ENCODE measurements at regions not wholly inside any gene's neighbourhood (a gene's known extent, or its start where the extent isn't known, plus 50 kb on each side); places are given as distances from the start of the nearest gene placed in this dataset.

- no peak overlapping the region for H3K27ac ChIP-seq (ENCODE audit: insufficient read depth, low read length, poor library complexity, severe bottlenecking)
- H3K27me3 ChIP-seq (replicated peaks; ENCODE audit: control insufficient read depth, insufficient read depth, low read length, poor library complexity, severe bottlenecking) = no peaks in the 10 kb centered on the region
- no peaks in the 10 kb centered on the region for H3K36me3 ChIP-seq (ENCODE audit: control insufficient read depth, insufficient read depth, low read length)
- no peak overlapping the region for H3K4me3 ChIP-seq (ENCODE audit: insufficient read depth, low read depth, low read length, poor library complexity, severe bottlenecking)
- no peak for DNase-seq
- H3K9me3 ChIP-seq (ENCODE audit: control insufficient read depth, low read length) = no peaks in the 10 kb centered on the region
- H3K4me1 ChIP-seq (ENCODE audit: control insufficient read depth, insufficient read depth, low read length, poor library complexity, severe bottlenecking) = no peaks in the 10 kb centered on the region
Measured at GRCh38 chr1:29821605-29822004, 585.3 kb downstream of the PTPRU start.

GRCh38 chr1:29820401-29820800, 584.1 kb downstream of the PTPRU start:
- DNase-seq = no peak
- H3K9me3 ChIP-seq (ENCODE audit: control insufficient read depth, low read length) = no peaks in the 10 kb centered on the region

DNA sequence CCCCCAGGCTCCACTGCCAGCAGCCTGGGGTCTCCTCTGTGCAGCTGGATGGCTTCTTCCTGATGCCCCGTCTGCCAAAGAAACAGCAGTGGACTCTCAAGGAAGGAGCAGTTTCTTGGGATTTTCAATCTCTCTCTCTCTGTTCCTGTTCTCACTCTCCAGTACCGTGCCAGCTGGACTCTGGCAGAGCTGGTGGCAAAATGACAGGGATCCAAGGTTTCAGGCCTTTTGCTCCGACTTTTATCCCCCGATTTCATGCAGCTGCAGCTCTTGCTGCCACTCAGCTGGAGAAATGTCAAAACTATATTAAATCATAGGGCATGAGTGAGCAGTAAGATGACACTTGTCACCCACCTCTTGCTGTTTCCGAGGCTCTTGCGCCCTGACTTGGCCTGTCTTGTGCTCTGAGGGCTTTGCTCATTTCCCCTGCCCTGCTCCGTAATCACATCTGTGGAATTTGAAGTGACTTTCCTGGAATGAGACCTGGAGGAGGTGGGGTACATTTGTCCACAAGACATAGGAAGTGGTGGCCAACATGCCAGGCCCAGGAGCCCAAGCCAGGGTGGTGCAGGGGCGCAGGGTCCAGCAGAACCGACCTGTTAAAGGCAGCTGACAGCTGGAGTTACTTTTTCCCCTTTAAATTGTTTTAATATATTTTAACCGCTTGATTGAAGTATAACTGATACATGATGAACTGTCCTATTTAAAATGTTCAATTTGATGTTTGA, 576.2 kb downstream of the PTPRU start:
- Histone ChIP-seq H3K9me3 (ENCODE audit: control insufficient read depth, low read length) (no peaks in the 10 kb centered on the region), H3K27me3 (replicated peaks; ENCODE audit: control insufficient read depth, insufficient read depth, low read length, poor library complexity, severe bottlenecking) (no peaks in the 10 kb centered on the region), H3K27ac (ENCODE audit: insufficient read depth, low read length, poor library complexity, severe bottlenecking) (no peak overlapping the region), H3K4me3 (ENCODE audit: insufficient read depth, low read depth, low read length, poor library complexity, severe bottlenecking) (no peak overlapping the region), H3K4me1 (ENCODE audit: control insufficient read depth, insufficient read depth, low read length, poor library complexity, severe bottlenecking) (no peaks in the 10 kb centered on the region), H3K36me3 (ENCODE audit: control insufficient read depth, insufficient read depth, low read length) (no peaks in the 10 kb centered on the region)
- DNase-seq = no peak

More at GRCh38 chr1:29820401-29820800, 584.1 kb downstream of the PTPRU start:
- Histone ChIP-seq H3K36me3 (ENCODE audit: control insufficient read depth, insufficient read depth, low read length) (no peaks in the 10 kb centered on the region), H3K27me3 (replicated peaks; ENCODE audit: control insufficient read depth, insufficient read depth, low read length, poor library complexity, severe bottlenecking) (no peaks in the 10 kb centered on the region), H3K4me1 (ENCODE audit: control insufficient read depth, insufficient read depth, low read length, poor library complexity, severe bottlenecking) (no peaks in the 10 kb centered on the region), H3K4me3 (ENCODE audit: insufficient read depth, low read depth, low read length, poor library complexity, severe bottlenecking) (no peak overlapping the region), H3K27ac (ENCODE audit: insufficient read depth, low read length, poor library complexity, severe bottlenecking) (no peak overlapping the region)

DNA sequence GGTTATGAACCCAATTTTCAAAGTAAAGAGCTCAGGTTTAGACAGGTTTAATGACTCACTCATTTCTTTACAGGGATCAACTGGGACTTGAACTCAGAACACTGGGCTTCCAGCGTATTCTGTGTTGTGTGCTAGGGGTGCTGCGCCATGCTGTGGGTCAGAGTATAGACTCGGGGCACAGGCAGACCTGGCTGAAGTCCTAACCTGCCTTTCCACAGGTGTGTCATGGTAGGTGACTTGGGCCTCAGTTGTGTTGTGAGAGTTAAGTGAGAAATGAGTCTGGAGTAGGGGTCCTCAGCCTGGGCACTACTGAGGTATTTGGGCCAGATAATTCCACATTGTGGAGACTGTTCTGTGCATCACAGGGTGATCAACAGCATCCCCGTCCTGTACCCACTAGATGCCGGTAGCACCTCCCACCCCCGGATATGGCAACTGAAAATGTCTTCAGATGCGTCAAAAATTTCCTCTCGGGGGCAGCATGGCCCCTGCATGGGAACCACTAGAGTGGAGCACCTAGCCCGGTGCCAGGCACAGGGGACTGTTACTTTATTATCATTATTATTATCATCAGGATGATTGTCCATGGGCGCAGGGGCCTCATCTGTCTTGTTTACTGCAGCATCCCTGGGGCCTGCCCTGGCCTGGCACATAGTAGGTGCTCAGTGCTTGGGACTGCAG, 575.5 kb downstream of the PTPRU start:
- Histone ChIP-seq H3K9me3 (ENCODE audit: control insufficient read depth, low read length) (no peaks in the 10 kb centered on the region), H3K4me3 (ENCODE audit: insufficient read depth, low read depth, low read length, poor library complexity, severe bottlenecking) (no peak overlapping the region), H3K27me3 (replicated peaks; ENCODE audit: control insufficient read depth, insufficient read depth, low read length, poor library complexity, severe bottlenecking) (no peaks in the 10 kb centered on the region), H3K36me3 (ENCODE audit: control insufficient read depth, insufficient read depth, low read length) (no peaks in the 10 kb centered on the region), H3K27ac (ENCODE audit: insufficient read depth, low read length, poor library complexity, severe bottlenecking) (no peak overlapping the region), H3K4me1 (ENCODE audit: control insufficient read depth, insufficient read depth, low read length, poor library complexity, severe bottlenecking) (no peaks in the 10 kb centered on the region)
- DNase-seq = no peak

DNA sequence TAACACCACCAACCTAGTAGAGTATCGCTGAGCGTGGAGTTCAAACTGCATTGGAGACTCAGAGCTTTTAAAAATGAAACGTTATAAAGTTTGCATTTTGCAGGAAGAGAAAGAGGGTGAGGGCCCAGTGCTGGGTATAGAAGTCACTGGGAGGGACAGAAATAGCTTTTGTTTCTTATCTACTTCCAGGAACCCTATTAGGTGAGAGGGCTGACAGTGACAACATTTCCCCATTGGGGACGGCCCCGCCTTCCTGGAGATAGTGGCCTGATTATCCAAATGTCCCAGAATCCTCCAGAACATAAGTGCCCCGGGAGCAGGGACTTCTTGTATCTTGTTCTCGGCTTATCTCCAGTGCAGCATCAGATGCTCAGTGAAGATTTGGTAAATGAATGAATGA, 574.9 kb downstream of the PTPRU start:
- DNase-seq = no peak
- H3K27ac ChIP-seq (ENCODE audit: insufficient read depth, low read length, poor library complexity, severe bottlenecking) = no peak overlapping the region
- H3K4me1 ChIP-seq (ENCODE audit: control insufficient read depth, insufficient read depth, low read length, poor library complexity, severe bottlenecking) = no peaks in the 10 kb centered on the region
- H3K27me3 ChIP-seq (replicated peaks; ENCODE audit: control insufficient read depth, insufficient read depth, low read length, poor library complexity, severe bottlenecking) = no peaks in the 10 kb centered on the region
- no peaks in the 10 kb centered on the region for H3K36me3 ChIP-seq (ENCODE audit: control insufficient read depth, insufficient read depth, low read length)
- H3K4me3 ChIP-seq (ENCODE audit: insufficient read depth, low read depth, low read length, poor library complexity, severe bottlenecking) = no peak overlapping the region
- no peaks in the 10 kb centered on the region for H3K9me3 ChIP-seq (ENCODE audit: control insufficient read depth, low read length)

GRCh38 chr1:29810121-29811120, 574.1 kb downstream of the PTPRU start:
- Histone ChIP-seq H3K4me3 (ENCODE audit: insufficient read depth, low read depth, low read length, poor library complexity, severe bottlenecking) (no peak overlapping the region), H3K9me3 (ENCODE audit: control insufficient read depth, low read length) (no peaks in the 10 kb centered on the region), H3K27ac (ENCODE audit: insufficient read depth, low read length, poor library complexity, severe bottlenecking) (no peak overlapping the region), H3K36me3 (ENCODE audit: control insufficient read depth, insufficient read depth, low read length) (no peaks in the 10 kb centered on the region), H3K27me3 (replicated peaks; ENCODE audit: control insufficient read depth, insufficient read depth, low read length, poor library complexity, severe bottlenecking) (no peaks in the 10 kb centered on the region), H3K4me1 (ENCODE audit: control insufficient read depth, insufficient read depth, low read length, poor library complexity, severe bottlenecking) (no peaks in the 10 kb centered on the region)
- no peak for DNase-seq

DNA sequence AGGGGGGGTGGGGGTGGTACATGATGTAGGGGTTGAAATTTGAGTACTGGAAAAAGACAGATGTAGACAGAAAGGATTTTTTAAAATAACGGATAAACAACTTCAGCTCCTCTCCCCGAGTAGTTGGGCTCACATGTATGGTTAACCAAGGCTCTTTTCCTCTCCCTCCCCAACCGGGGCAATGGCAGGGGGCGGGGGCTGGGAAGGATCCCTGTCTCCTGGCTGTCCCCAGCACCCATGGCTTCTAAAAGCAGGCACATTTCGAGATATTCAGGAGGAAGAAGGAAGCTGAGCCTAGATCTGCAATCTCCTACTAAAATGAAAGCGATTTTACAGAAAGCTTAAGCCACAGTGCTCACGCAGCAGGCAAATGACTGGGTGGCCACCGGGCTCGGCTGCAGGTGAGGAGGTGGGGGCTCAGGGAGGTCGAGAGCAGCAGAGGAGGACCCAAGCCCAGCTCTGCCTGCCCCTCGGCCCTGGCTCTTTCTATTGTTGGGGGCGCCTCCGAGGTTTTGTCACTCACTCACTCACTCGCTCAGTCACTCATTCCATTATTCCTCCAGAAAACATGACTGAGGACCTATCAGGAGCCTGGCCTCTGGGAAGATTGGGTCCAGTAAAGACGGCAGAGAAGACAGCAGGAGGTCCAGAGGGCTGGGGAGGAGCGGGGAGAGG, 573.3 kb downstream of the PTPRU start:
- Histone ChIP-seq H3K27ac (ENCODE audit: insufficient read depth, low read length, poor library complexity, severe bottlenecking) (no peak overlapping the region), H3K27me3 (replicated peaks; ENCODE audit: control insufficient read depth, insufficient read depth, low read length, poor library complexity, severe bottlenecking) (no peaks in the 10 kb centered on the region), H3K4me3 (ENCODE audit: insufficient read depth, low read depth, low read length, poor library complexity, severe bottlenecking) (no peak overlapping the region), H3K9me3 (ENCODE audit: control insufficient read depth, low read length) (no peaks in the 10 kb centered on the region), H3K4me1 (ENCODE audit: control insufficient read depth, insufficient read depth, low read length, poor library complexity, severe bottlenecking) (no peaks in the 10 kb centered on the region), H3K36me3 (ENCODE audit: control insufficient read depth, insufficient read depth, low read length) (no peaks in the 10 kb centered on the region)
- DNase-seq = no peak

- no peaks in the 10 kb centered on the region for H3K4me1 ChIP-seq (ENCODE audit: control insufficient read depth, insufficient read depth, low read length, poor library complexity, severe bottlenecking)
- no peaks in the 10 kb centered on the region for H3K27me3 ChIP-seq (replicated peaks; ENCODE audit: control insufficient read depth, insufficient read depth, low read length, poor library complexity, severe bottlenecking)
- H3K4me3 ChIP-seq (ENCODE audit: insufficient read depth, low read depth, low read length, poor library complexity, severe bottlenecking) = no peak overlapping the region
- no peak for DNase-seq
- no peaks in the 10 kb centered on the region for H3K36me3 ChIP-seq (ENCODE audit: control insufficient read depth, insufficient read depth, low read length)
- H3K9me3 ChIP-seq (ENCODE audit: control insufficient read depth, low read length) = no peaks in the 10 kb centered on the region
- no peak overlapping the region for H3K27ac ChIP-seq (ENCODE audit: insufficient read depth, low read length, poor library complexity, severe bottlenecking)
Measured at GRCh38 chr1:29808141-29808995, 572.0 kb downstream of the PTPRU start.

DNA sequence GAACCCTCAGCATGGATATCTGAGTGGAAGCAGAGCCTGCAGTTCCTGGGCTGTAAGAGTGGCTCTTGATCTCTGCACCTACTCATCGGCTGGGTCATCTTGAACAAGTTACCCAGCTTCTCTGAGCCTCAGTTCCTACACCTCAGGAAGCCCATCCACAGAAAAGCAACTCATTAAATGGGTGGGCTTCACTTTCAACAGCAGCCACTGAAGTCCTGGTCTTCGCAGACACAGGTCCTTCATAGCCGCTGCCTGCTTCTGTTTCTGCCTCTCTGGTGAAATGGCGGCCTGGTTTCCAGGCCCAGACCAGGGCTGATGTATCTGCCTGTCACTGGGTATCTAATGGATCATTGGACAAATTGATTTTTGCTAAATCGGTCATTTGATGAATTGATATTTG, 571.4 kb downstream of the PTPRU start:
- Histone ChIP-seq H3K27me3 (replicated peaks; ENCODE audit: control insufficient read depth, insufficient read depth, low read length, poor library complexity, severe bottlenecking) (no peaks in the 10 kb centered on the region), H3K4me1 (ENCODE audit: control insufficient read depth, insufficient read depth, low read length, poor library complexity, severe bottlenecking) (no peaks in the 10 kb centered on the region), H3K27ac (ENCODE audit: insufficient read depth, low read length, poor library complexity, severe bottlenecking) (no peak overlapping the region), H3K4me3 (ENCODE audit: insufficient read depth, low read depth, low read length, poor library complexity, severe bottlenecking) (no peak overlapping the region), H3K36me3 (ENCODE audit: control insufficient read depth, insufficient read depth, low read length) (no peaks in the 10 kb centered on the region), H3K9me3 (ENCODE audit: control insufficient read depth, low read length) (no peaks in the 10 kb centered on the region)
- no peak for DNase-seq
